KMS-11 (cell line): ENCODE measurements at regions not wholly inside any gene's neighbourhood (a gene's known extent, or its start where the extent isn't known, plus 50 kb on each side); places are given as distances from the start of the nearest gene placed in this dataset.

ENCODE experiments used
- H2AFZ ChIP-seq: fragments of 200-600 bp; sonication (generic); 2 replicates; pipeline ENCODE4 v1.6.1; 2016; ENCODE audit warnings: antibody characterized with exemption, mixed run types, low read depth
- H3K27ac ChIP-seq: fragments of 200-600 bp; sonication (generic); 2 replicates; pipeline ENCODE4 v1.6.1; 2016; ENCODE audit warnings: mild to moderate bottlenecking, mixed run types
- H3K27me3 ChIP-seq: fragments of 200-600 bp; sonication (generic); 2 replicates; pipeline ENCODE4 v1.6.1; 2017; ENCODE audit warnings: mild to moderate bottlenecking, low read depth, mixed run types, moderate library complexity; ENCODE audit not compliant: insufficient read depth
- H3K36me3 ChIP-seq: fragments of 200-600 bp; sonication (generic); 2 replicates; pipeline ENCODE4 v1.6.1; 2017; ENCODE audit warnings: mild to moderate bottlenecking, mixed run types; ENCODE audit not compliant: insufficient read depth
- H3K4me1 ChIP-seq: fragments of 200-600 bp; sonication (generic); 2 replicates; pipeline ENCODE4 v1.6.1; 2016; ENCODE audit warnings: mild to moderate bottlenecking, low read depth, mixed run types; ENCODE audit not compliant: poor library complexity, severe bottlenecking
- H3K4me2 ChIP-seq: fragments of 200-600 bp; sonication (generic); 2 replicates; pipeline ENCODE4 v1.7.0; 2016; ENCODE audit warnings: mild to moderate bottlenecking, mixed run types
- H3K4me3 ChIP-seq: fragments of 200-600 bp; sonication (generic); IDR thresholded peaks from 2 replicates; pipeline ENCODE4 v1.6.1; 2017; ENCODE audit warnings: low read depth, low read length, mixed read lengths; ENCODE audit not compliant: insufficient read depth
- H3K79me2 ChIP-seq: fragments of 200-600 bp; sonication (generic); 2 replicates; pipeline ENCODE4 v1.6.1; 2016; ENCODE audit warnings: low read depth, mixed run types; ENCODE audit not compliant: insufficient read depth
- H3K9ac ChIP-seq: fragments of 200-600 bp; sonication (generic); 2 replicates; pipeline ENCODE4 v1.6.1; 2016; ENCODE audit warnings: mild to moderate bottlenecking, mixed run types
- H4K20me1 ChIP-seq: fragments of 200-600 bp; sonication (generic); 2 replicates; pipeline ENCODE4 v1.6.1; 2016; ENCODE audit warnings: mild to moderate bottlenecking, mixed run types; ENCODE audit not compliant: insufficient read depth
- TF ChIP-seq, protein P1 (sequence below): fragments of 200-600 bp; sonication (generic); conservative IDR thresholded peaks from 2 replicates; pipeline ENCODE4 v1.6.1; 2017; ENCODE audit warnings: low read depth, mild to moderate bottlenecking, antibody characterized with exemption, low read length, moderate library complexity, mixed read lengths

DNA sequence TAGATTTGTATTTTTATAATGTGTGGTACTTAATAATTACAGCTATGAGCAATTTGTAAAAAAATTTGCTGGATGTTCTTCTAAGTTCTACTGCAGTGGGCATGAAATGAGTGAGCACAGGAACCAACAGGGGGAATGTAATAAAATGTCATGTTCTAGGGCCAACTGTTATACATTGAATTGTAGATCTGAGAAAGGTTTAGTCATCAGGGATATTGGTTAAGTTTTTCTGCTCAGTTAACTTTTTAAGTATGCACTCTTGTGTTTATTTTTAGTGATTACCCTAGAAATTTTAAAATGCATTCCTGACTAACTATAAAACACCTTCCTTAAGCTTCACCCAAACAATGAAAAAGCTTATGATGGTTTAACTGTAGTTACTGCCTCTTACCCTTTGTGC lies 101.8 kb downstream of the CAND1 start:
- no peak overlapping the region for H3K4me3 ChIP-seq
- H2AFZ ChIP-seq = no peak overlapping the region
- no peaks in the 10 kb centered on the region for H4K20me1 ChIP-seq
- H3K27me3 ChIP-seq = no peaks in the 10 kb centered on the region
- H3K4me1 ChIP-seq = no peaks in the 10 kb centered on the region
- H3K36me3 ChIP-seq = no peaks in the 10 kb centered on the region
- H3K27ac ChIP-seq = no peak overlapping the region
- no peak overlapping the region for H3K9ac ChIP-seq
- TF ChIP-seq, protein P1, sequence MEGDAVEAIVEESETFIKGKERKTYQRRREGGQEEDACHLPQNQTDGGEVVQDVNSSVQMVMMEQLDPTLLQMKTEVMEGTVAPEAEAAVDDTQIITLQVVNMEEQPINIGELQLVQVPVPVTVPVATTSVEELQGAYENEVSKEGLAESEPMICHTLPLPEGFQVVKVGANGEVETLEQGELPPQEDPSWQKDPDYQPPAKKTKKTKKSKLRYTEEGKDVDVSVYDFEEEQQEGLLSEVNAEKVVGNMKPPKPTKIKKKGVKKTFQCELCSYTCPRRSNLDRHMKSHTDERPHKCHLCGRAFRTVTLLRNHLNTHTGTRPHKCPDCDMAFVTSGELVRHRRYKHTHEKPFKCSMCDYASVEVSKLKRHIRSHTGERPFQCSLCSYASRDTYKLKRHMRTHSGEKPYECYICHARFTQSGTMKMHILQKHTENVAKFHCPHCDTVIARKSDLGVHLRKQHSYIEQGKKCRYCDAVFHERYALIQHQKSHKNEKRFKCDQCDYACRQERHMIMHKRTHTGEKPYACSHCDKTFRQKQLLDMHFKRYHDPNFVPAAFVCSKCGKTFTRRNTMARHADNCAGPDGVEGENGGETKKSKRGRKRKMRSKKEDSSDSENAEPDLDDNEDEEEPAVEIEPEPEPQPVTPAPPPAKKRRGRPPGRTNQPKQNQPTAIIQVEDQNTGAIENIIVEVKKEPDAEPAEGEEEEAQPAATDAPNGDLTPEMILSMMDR = no peak
- no peaks in the 10 kb centered on the region for H3K79me2 ChIP-seq
- H3K4me2 ChIP-seq = no peak overlapping the region

- Histone ChIP-seq H3K4me2 (no peak overlapping the region), H3K27me3 (no peaks in the 10 kb centered on the region), H3K9ac (no peak overlapping the region), H3K27ac (no peak overlapping the region), H3K79me2 (no peaks in the 10 kb centered on the region), H2AFZ (no peak overlapping the region), H3K4me3 (no peak overlapping the region), H3K4me1 (no peaks in the 10 kb centered on the region), H3K36me3 (no peaks in the 10 kb centered on the region), H4K20me1 (no peaks in the 10 kb centered on the region)
- TF ChIP-seq, protein P1 = no peak
These were observed 107.9 kb downstream of the CAND1 start for GRCh38 chr12:67377021-67377420.

DNA sequence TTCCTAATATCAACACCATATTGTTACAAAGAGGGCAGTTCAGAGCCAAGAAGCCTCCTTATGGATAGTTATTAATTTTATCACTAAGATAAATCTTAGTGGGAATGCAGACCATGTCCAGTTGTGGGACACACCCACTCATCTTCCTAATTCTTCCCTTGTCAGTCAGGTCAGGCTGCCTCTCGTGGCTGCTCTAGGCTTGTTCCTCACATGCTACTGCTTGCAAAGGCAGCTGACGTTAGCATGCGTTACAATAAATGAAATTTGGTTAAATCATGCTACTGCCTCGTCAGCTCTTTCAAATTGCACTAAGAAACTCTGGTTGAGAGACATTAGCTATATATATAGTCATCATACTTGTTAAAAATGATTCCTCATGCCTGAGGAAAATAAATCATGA lies 108.4 kb downstream of the CAND1 start:
- Histone ChIP-seq H3K27ac (no peak overlapping the region), H3K36me3 (no peaks in the 10 kb centered on the region), H3K9ac (no peak overlapping the region), H4K20me1 (no peaks in the 10 kb centered on the region), H3K27me3 (no peaks in the 10 kb centered on the region), H3K4me3 (no peak overlapping the region), H3K4me1 (no peaks in the 10 kb centered on the region), H2AFZ (no peak overlapping the region), H3K4me2 (no peak overlapping the region), H3K79me2 (no peaks in the 10 kb centered on the region)
- TF ChIP-seq, protein P1 = no peak

DNA sequence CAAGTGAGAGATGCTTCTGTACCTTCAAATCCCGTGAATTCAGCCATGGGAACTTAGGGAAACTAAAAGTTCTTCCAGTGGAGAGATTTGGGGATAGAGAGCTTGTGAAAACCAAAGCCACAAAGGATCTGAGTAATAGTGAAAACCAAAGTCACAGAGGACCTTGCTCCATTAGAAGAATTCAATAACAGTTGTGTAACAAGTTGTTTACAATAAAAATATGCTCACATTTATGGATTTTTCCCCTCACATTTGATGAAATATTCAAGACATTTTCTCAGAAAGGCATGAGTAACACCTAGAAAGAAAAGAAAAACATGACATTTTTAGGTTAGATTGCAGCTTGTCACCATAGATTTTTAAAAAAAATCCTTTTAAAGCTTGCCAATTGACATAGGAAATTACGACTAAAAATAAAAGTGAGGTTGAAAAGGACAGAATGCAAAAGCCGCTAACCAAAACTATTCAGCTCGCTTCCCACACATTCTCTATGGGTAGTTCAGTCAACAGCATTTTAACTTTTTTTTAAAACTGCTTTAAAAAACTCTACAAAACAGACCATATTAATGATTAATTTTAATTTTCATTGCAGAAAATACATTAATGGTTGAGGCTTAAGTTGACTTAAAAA lies 113.2 kb downstream of the CAND1 start:
- H2AFZ ChIP-seq = no peak overlapping the region
- H3K4me2 ChIP-seq = no peak overlapping the region
- H3K4me1 ChIP-seq = no peaks in the 10 kb centered on the region
- no peak overlapping the region for H3K27ac ChIP-seq
- H3K36me3 ChIP-seq = no peaks in the 10 kb centered on the region
- H3K27me3 ChIP-seq = no peaks in the 10 kb centered on the region
- H3K9ac ChIP-seq = no peak overlapping the region
- no peaks in the 10 kb centered on the region for H4K20me1 ChIP-seq
- H3K79me2 ChIP-seq = no peaks in the 10 kb centered on the region
- TF ChIP-seq, protein P1 = no peak
- no peak overlapping the region for H3K4me3 ChIP-seq
